ENCODE measurements at regions not wholly inside any gene's neighbourhood (a gene's known extent, or its start where the extent isn't known, plus 50 kb on each side); places are given as distances from the start of the nearest gene placed in this dataset.

DNA sequence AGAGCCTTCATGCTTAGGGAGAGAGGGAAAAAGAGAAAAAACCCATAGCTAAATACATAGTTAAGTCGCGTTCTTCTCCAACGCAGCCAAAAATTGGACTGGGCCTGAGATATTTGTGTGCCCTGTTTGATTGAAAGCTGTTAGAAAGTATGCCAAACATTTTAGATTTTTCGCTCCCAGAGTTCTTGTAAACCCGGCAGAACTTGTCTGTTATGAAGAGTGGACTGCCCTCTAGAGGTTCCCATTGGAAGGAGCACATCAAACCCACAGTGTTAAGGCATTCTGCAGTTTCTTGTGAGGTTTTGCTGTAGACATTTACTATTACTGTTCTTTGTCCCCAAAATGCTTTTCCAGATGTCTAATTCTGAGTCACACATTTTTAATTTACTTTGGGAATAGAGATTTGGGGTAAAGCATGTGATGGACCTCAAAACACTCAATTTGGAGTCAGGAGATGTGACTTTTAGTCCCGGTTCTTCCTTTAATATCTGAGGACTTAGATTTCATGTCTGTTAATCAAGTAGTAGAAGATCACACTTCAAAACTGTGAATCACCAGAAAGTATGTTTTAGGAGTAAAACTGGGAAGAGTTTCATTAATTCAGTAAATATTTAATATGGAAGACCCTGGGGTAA lies 96.6 kb downstream of the PCSK1 start:
- TF ChIP-seq, protein P1, sequence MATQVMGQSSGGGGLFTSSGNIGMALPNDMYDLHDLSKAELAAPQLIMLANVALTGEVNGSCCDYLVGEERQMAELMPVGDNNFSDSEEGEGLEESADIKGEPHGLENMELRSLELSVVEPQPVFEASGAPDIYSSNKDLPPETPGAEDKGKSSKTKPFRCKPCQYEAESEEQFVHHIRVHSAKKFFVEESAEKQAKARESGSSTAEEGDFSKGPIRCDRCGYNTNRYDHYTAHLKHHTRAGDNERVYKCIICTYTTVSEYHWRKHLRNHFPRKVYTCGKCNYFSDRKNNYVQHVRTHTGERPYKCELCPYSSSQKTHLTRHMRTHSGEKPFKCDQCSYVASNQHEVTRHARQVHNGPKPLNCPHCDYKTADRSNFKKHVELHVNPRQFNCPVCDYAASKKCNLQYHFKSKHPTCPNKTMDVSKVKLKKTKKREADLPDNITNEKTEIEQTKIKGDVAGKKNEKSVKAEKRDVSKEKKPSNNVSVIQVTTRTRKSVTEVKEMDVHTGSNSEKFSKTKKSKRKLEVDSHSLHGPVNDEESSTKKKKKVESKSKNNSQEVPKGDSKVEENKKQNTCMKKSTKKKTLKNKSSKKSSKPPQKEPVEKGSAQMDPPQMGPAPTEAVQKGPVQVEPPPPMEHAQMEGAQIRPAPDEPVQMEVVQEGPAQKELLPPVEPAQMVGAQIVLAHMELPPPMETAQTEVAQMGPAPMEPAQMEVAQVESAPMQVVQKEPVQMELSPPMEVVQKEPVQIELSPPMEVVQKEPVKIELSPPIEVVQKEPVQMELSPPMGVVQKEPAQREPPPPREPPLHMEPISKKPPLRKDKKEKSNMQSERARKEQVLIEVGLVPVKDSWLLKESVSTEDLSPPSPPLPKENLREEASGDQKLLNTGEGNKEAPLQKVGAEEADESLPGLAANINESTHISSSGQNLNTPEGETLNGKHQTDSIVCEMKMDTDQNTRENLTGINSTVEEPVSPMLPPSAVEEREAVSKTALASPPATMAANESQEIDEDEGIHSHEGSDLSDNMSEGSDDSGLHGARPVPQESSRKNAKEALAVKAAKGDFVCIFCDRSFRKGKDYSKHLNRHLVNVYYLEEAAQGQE (IDR thresholded peaks at IDR 0.05; ENCODE audit: insufficient read depth in 1 of 2, low read depth in 2 of 2, low read length in 1 of 2) = no peak
- TF ChIP-seq, protein P2, sequence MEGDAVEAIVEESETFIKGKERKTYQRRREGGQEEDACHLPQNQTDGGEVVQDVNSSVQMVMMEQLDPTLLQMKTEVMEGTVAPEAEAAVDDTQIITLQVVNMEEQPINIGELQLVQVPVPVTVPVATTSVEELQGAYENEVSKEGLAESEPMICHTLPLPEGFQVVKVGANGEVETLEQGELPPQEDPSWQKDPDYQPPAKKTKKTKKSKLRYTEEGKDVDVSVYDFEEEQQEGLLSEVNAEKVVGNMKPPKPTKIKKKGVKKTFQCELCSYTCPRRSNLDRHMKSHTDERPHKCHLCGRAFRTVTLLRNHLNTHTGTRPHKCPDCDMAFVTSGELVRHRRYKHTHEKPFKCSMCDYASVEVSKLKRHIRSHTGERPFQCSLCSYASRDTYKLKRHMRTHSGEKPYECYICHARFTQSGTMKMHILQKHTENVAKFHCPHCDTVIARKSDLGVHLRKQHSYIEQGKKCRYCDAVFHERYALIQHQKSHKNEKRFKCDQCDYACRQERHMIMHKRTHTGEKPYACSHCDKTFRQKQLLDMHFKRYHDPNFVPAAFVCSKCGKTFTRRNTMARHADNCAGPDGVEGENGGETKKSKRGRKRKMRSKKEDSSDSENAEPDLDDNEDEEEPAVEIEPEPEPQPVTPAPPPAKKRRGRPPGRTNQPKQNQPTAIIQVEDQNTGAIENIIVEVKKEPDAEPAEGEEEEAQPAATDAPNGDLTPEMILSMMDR (IDR thresholded peaks at IDR 0.05) = peak; percentile 88
- TF ChIP-seq TCF7L2 (IDR thresholded peaks at IDR 0.05; ENCODE audit: low read depth, low read length) = no peak
- TF ChIP-seq POLR2AphosphoS5 (IDR thresholded peaks at IDR 0.05; ENCODE audit: low read depth, low read length) = no peak
